Body of pancreas (tissue), 4 donors: ENCODE measurements at regions not wholly inside any gene's neighbourhood (a gene's known extent, or its start where the extent isn't known, plus 50 kb on each side); places are given as distances from the start of the nearest gene placed in this dataset.

Experiments used
- CTCF ChIP-seq, 7 experiments: fragments of 450-650 bp in 4 of 7; fragments of 200-600 bp in 3 of 7; sonication (generic) in 3 of 7; IDR thresholded peaks; one replicate each; pipeline ENCODE4 v1.5.1; 2016 to 2019; ENCODE audit warnings: antibody characterized with exemption in 7 of 7
- POLR2A ChIP-seq, 3 donors: fragments of 450-650 bp; IDR thresholded peaks; one replicate each; pipeline ENCODE4 v1.6.1; 2016; ENCODE audit warnings: antibody characterized with exemption in 3 of 3, mild to moderate bottlenecking in 2 of 3

- TF ChIP-seq CTCF (IDR thresholded peaks at IDR 0.05): no peak
- TF ChIP-seq POLR2A (IDR thresholded peaks at IDR 0.05): no peak
Measured at GRCh38 chr14:95460647-95461478, 55.6 kb downstream of the SYNE3 start.
